GM12864 (cell line): ENCODE measurements at regions not wholly inside any gene's neighbourhood (a gene's known extent, or its start where the extent isn't known, plus 50 kb on each side); places are given as distances from the start of the nearest gene placed in this dataset.

ENCODE experiments used
- DNase-seq: peaks from one replicate; pipeline ENCODE4 v3.0.0-alpha.2; 2011; ENCODE audit warnings: low read depth
- H3K4me3 ChIP-seq: 2 replicates; pipeline ENCODE4 v1.5.1; 2011; ENCODE audit warnings: mild to moderate bottlenecking, low read depth, low read length, control low read depth
- TF ChIP-seq, protein P1 (sequence below): IDR thresholded peaks from 2 replicates; pipeline ENCODE4 v1.5.1; 2011; ENCODE audit warnings: low read depth, mild to moderate bottlenecking, moderate library complexity, low read length, control low read depth, inconsistent platforms; ENCODE audit errors: missing control alignments

DNA sequence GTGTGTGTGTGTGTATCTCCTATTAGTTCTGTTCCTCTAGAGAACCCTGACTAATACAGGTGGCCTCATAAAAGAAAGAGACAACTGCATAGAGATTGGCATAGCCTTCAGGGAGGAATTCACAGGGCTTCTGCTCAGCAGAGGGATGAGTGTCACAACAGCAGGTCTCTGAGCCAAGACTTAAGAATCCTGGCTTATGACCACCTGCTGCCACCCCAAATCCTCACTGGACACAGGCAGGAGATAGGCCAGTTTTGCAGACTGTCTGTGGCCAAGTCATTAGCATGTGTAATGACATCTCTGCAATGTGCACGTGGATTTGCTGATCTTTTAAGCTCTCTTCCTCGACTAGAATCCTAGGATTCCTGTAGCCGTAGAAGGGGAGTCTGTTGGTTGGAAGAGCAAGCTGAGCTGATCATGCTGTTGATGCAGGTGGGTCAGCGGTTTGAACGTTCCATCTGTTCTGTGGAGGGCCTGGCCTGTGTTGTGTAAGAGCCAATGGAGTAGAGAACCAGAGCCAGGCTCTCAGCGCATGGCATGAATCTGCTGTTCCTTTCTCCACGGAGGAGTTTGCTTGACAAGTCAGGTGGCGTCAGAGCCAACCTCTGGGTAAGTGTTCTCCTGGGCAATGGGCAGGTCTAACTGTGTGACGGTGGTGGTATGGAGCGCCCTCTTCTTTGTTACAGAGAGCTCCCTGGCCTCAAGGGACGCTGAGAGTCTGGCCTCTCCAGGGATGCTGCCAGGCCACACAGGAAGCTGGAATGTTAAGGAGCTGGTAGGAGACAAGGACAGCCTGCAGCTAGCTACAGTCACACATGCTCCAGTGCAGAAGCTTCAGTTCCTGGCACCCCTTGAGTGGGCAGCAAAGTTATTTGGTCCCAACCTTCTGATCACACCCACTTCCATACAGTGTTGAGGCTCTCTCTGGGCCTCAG is 503.1 kb downstream of the FOXO1 start:
- DNase-seq: no peak
- H3K4me3 ChIP-seq: no peak overlapping the region
- TF ChIP-seq, protein P1, sequence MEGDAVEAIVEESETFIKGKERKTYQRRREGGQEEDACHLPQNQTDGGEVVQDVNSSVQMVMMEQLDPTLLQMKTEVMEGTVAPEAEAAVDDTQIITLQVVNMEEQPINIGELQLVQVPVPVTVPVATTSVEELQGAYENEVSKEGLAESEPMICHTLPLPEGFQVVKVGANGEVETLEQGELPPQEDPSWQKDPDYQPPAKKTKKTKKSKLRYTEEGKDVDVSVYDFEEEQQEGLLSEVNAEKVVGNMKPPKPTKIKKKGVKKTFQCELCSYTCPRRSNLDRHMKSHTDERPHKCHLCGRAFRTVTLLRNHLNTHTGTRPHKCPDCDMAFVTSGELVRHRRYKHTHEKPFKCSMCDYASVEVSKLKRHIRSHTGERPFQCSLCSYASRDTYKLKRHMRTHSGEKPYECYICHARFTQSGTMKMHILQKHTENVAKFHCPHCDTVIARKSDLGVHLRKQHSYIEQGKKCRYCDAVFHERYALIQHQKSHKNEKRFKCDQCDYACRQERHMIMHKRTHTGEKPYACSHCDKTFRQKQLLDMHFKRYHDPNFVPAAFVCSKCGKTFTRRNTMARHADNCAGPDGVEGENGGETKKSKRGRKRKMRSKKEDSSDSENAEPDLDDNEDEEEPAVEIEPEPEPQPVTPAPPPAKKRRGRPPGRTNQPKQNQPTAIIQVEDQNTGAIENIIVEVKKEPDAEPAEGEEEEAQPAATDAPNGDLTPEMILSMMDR: no peak

DNA sequence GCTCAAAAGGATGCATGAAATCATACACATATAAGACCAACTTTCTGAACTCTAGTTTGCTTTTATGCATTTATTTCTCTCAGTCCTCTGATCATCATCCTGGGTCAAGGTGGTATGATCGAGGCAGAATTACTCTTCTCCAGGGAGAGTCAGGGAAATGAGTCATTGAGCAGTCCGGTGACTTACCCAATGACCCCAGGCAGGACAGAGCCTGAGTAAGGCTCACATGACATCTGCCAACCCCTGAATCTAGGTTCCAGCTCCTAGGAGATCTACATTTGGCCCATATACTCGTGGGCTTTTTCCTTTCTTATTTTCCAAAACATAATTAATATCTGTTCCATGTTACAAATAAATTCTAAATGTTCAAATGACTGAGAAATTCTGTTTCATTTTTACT is 502.3 kb downstream of the FOXO1 start:
- TF ChIP-seq, protein P1: no peak
- no peak for DNase-seq
- no peak overlapping the region for H3K4me3 ChIP-seq

GRCh38 chr13:40165316-40165932 is 501.0 kb downstream of the FOXO1 start:
- TF ChIP-seq, protein P1: no peak
- H3K4me3 ChIP-seq: no peak overlapping the region
- no peak for DNase-seq

DNA sequence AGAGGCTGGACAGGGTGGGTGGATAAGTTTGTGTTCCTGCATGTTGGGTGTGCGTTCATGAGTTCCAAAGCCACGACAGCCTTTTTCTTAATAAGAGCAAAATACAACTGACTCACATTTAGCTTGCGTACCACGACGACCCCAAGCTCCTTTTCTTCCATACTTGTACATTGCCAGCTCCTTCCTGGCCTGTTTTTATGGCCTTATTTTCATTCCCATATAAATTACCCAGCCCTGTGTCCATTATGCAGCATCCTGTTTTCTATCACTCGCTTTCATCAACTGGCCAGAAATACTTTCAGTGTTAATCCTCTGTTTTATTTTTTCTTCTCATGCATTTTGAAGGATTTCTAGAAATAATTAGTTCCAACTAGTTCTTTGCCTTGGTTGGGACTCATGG is 499.1 kb downstream of the FOXO1 start:
- no peak for DNase-seq
- TF ChIP-seq, protein P1: no peak
- H3K4me3 ChIP-seq: no peak overlapping the region

GRCh38 chr13:40168425-40169166 is 497.8 kb downstream of the FOXO1 start:
- no peak overlapping the region for H3K4me3 ChIP-seq
- TF ChIP-seq, protein P1: no peak
- no peak for DNase-seq

DNA sequence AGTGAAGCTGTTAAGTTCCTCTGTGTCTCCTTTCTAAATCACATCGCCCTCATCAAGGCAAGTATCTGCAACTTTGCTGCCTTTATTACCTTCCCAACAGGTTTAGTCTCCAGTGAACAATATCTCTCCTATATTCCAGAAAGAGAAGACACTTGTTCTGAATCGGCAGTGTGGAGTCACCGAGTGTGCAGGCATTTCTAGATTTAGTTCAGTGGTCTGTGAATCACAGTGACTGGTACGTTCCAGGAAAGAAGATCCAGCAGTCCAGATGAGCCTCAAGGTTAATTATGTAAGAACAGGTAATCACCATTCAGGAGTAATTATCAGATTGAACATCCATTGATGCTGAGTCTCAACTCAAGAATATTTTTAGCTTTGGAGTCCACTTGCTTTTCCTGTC is 497.0 kb downstream of the FOXO1 start:
- H3K4me3 ChIP-seq: no peak overlapping the region
- TF ChIP-seq, protein P1: no peak
- DNase-seq: no peak
